NCI-H2227 (cell line): ENCODE measurements at regions not wholly inside any gene's neighbourhood (a gene's known extent, or its start where the extent isn't known, plus 50 kb on each side); places are given as distances from the start of the nearest gene placed in this dataset.

Source experiments
- DNase-seq: peaks from one replicate; lab custom pipeline; 2025; ENCODE audit not compliant: unreplicated experiment; lab: John Stamatoyannopoulos, UW

DNA sequence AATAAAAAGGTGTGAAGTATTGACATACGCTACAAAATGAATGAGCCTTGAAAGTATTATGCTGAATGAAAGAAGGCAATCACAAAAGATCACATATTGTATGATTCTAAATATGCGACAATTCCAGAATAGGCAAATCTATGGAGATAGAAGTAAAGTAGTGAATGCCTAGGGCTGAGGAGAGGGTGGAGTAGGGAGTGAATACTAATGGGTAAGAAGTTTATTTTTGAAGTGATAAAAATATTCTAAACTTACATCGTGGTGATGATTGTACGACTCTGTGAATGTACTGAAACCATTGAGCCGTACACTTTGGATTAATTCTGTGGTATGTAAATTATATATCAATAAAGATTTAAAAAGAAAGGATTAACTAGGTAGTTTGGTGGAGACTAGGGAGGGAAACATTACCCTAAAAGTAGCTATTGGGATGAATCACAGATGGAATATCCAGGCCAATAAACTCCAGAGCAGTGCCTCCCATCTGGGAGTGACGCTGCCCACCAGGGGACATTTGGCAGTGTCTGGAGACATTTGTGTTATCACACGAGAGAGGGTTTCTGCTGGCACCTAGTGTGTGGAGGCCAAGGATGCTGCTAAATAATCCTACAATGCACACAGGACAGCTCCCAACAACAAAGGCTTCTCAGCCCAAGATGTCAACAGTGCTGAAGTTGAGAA is 214.2 kb upstream of the PCSK2 start:
- DNase-seq, result no peak

DNA sequence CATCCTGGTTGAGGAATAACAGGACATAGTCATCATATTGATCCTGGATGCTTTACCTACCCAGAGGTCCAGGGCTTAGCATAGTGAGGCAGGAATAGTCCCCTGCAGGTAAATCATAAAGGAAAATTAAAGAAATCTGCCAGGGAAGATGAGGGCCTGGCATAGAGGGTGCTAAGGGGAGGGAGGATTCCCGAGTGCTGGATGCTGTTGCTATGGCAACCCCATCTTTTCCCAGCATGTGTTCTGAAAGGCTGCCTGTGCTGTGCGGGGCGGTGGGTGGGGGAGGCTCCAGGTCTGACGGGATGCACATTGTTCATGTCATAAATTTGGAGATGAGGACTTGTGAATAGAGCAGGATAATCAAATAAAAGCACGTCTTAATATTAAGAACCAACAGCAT is 212.6 kb upstream of the PCSK2 start:
- peak; percentile 81 for DNase-seq

DNA sequence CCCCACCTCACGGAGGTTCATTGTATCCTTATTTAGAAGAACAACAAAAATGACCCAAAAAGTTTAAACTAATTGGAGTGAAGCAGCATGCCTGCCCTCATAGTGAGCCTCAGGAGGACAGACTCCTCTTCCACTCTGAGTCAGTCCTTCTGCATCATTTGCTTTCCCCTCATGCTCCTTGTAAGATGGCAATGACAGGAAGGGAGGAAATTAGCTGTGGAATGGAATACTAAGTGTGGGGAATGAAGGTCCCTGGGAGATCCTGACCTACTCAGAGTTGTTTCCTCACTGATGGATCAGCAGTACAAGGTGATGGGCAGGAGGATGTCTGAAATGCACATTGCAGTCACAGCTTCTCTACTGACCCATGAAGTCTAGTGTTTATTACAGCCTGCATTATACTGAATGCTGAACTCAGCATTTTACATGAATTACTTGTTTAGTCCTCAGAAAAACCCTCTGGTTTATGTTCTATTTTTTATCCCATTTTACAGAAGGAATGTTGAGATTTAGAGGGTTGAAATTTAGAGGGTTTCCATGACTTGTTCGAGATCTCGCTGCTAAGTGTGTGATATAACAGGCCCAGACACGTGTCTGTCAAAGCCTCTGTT is 212.0 kb upstream of the PCSK2 start:
- DNase-seq, result no peak

DNA sequence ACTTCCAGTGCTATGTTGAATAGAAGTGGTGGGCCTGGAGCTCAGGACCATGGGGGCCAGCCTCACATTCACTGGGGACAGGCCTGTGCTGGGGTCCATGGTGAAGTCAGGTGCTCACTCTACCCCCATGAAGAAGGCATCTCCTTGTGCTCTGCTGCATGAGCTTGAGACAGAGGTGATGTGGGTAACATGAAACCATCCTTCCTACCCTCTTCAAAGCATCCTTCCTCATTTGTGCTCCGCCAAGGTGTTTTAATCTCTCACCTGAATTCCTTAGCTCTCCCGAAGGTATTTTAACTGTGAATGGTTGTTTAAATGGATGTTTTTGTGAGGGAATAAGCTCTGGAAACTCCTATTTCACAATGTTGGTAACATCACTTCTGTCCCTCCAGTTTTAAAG is 209.6 kb upstream of the PCSK2 start:
- DNase-seq, result no peak

DNA sequence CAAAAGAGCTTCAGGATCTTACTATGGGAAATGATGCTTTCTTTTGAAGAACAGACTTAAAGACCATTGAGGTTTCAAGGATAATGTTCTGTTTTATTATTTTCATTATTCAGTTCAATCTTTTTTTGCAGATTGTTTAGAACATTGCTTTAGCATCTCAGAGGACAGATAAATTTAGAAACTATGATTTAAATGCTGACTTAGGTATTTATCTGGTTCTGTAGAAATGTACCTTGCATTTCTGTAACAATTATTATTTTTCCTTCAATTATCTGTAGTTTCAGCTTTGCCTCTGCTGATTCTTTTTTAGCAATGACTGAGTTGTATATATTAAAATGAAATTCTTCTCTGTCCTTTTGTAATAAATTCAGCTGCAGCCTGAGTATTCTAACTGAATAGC is 205.4 kb upstream of the PCSK2 start:
- DNase-seq, result no peak

DNA sequence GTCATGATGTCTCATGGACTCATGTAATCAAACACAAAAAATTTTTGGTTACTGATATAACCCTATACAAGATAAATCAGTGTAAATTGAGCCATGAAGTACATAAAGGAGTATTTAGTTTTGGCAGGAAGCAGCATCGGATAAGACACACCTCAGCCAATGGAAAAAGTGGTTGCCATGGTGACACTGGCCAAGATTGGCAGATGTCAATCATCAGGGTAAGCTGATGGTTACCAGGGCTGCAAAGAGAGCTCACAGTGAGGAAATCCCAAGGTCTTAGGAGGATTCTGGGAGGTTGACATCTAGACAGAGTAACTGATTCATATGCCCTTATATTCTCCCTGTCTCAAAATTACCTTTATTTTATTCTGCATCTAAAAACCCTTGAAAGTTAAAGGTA is 203.8 kb upstream of the PCSK2 start:
- no peak for DNase-seq

DNA sequence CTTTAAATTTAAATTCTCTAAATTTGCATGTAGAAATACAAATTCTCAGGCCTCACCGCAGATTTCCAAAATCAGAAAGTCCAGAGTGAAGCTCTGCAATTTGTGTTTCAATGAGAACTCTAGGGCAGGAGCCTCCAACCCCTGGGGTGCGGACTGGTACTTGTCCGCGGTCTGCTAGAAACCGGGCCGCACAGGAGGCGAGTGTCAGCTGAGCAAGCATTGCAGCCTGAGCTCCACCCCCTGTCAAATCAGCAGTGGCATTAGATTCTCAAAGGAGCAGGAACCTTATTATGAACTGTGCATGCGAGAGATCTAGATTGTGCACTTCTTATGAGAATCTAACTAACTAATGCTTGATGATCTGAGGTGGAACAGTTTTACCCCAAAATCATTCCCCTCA is 203.0 kb upstream of the PCSK2 start:
- DNase-seq, result peak; percentile 60

DNA sequence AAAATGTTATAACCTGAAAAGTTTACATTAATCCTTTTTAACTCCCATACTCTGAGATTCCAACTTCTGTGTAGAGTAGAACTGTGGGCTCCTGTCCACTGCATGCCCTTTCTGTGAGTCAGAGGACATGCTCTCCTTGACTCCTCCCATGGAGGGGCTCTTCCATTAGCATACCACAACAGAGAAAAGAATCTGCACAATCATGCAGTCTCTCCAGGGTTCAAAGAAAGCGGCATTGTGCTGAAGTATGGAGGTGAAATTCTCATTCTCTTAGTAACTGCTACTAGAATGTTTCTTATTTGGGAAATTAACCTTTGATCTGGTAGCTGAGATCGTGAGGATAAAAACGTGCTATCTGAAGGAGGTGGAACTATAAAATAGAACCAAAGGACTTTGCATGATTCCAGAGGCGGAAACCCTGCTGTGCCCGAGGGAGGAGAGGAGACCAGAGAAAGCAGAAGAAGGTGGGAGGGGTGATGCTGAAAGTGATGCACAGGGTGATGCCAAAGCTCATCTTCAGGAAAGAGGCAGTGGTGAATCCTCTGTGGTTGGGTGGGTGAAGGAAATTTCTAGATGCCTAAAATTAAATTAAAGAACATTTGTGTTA is 202.2 kb upstream of the PCSK2 start:
- DNase-seq, result no peak

DNA sequence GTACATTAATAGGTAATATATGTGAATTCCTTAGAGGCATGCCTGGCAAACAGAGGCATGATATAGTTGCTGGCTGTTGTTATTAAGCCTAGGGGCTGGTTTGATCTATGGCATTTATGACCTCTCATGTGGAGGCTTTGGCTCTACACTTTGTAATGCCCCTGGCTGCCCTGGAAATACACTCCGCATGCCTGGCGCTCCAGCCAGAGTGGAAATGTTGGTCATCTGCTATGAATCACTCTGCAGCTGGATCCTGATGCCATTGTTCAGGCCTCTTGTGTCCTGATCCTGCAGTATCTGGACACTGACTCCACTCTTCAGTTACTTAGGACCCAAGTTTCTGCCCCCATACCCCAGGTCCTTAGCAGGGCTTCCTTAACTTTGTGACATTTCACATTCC is 200.5 kb upstream of the PCSK2 start:
- DNase-seq, result no peak

DNA sequence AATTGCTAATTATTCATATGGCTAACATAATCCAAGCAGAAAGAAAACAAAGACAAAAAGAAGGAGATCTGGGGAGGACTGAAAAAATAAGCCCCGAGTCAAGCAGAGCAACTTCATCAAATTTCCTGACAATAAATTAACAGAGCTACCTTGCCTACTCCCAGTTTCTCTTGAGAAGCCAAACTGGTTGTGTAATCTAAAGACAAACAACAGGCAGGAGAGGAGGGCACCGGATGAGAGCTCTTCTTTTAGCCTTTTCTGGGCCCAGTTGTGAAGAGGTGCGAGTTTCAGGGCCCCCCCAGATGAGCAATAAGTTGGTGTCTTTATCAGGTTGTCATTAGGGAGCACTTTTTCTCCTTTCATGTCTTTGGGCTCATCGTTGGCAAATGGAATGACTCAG is 197.1 kb upstream of the PCSK2 start:
- DNase-seq, result no peak

DNA sequence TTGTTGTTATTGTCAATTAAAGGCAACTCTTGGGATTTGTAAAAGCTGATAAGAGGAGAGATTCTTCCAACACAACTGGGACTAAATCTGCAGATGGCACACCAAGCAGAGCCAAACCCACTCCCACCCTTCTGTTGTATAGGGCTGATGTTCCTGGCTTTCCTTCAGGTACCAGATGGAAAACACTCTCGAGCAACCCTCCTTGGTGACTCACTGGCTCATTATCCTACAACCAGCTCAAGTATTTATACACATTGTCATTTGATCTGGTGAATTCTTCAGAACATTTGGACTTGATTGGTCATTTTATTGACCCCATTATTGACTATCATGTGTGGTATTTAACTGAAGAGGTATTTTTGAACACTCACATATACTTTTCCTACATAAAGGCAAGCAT is 190.3 kb upstream of the PCSK2 start:
- peak; percentile 27 for DNase-seq

DNA sequence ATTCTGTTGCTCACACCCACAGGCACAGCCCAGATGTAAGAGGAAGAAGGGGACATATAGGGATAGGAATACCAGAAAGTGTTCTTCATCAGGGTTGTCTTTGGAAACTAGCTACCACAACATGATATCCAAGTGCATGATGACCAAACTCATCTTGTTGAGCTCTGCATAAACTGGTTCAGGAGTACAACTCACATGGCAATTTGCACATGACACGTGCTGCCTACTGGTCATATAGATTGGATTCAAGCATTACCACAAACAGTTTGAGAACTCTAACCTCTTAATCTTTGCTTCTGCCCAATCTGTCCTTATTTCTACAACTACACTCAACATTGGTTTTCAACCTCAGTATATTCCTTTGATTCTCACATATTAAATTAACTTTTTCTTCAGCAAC is 184.7 kb upstream of the PCSK2 start:
- no peak for DNase-seq

DNA sequence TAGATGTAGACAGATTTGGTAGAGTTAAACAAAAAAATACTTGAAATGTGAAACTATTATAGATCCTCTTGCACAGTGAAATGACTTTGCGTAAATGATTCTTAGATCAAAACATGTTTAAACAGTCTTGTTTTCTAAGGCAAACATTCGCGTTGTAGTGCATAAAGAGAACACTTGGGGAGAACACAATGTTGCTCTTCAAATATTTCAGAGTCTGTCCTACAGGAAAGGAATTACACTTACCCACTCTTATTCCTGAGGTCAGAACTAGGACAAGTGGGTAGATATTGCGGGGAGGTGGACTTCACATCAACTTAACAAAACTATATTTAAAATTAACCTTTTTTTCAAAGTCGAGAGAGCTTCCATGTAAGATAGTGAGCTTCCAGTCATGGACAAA is 183.5 kb upstream of the PCSK2 start:
- DNase-seq, result no peak

DNA sequence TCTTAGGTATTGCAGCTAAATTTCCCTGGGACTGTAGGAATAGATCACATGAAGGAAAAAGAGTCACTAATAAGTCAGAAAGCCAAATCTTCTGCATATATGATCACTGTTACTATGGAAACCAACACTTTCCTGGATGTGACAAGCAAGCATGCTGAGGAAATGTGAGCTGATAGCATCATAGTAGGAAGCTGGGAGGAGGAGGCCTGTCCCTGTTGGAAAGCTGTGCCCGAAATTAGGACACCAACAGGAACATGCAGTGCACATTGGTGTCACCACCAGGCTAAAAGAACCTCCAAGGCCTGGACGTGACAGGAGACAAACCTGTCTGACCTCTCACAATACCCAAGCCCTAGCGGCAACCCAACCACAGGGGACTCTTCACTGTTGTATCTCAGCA is 181.9 kb upstream of the PCSK2 start:
- DNase-seq, result no peak

DNA sequence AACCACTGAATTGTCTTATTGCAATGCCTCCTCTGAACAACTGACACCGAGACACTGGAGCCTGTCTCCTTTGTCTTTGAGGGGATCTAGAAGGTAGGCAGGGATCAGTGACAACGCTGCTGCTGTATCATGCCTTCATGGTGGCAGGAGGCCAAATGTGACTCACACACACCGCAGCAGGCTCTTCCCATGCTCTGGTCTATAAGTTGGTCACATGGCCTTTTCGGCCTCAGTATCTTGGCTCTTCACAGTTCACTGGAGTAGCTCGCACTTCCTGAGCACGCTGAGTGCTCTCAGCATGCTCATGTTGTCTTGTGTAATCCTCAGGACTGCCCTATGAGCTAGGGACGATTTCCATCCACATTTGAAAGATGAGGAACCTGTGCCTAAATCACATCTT is 167.4 kb upstream of the PCSK2 start:
- no peak for DNase-seq

DNA sequence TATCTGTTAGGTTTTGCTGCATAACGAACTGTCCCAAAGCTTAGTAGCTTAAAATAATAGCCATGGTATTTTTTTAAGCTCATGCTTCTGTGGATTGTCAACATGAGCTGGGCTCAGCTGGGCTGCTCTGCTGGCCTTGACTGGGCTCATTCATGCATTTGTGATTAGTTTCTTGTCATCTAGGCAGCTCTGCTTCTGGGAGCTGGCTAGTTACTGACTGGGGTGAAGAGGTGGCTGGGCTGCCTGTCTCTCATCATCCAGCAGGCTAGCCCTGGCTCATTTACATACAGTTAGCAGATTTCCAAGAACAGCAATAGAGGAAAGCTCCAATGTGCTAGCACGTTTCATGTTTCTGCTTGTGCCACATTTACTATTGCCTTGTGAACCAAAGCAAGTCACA is 165.1 kb upstream of the PCSK2 start:
- no peak for DNase-seq

DNA sequence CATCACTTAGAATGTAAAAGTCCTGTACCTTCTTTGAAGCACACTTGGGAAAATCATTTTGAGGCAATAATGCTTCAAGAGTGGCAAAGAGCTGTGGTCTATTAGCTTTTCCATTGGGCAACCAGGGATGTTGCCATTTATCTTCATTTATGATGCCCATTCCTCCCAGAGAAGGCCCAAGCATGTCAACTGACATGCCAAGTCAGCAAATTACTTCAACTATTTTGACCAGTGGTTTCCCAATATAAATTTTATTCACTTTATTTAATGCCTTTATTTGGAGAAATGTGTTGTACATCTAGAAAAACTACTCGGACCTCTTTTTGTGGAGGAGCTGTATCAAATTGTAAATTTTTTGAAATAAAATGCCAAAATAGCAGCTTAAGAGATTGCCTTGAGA is 164.1 kb upstream of the PCSK2 start:
- DNase-seq, result no peak

DNA sequence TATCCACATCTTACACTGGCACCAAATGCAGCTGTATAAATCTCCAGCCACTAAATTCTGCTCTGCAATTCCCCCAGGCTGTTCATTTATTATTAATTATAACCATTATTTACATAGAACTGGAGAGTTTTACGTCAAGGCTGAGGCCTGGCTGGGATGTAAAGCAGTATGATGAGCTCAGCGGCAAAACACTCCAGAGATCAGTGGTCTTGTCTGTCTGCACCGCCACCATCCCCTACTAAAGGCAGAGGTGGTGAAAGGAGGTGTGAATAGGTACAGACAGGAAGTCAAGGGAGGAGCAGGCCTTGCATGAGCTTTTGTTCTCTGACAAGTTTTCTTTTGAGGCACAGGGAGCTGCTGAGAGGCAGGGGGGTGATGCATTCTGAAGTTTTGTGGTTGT is 159.9 kb upstream of the PCSK2 start:
- no peak for DNase-seq

DNA sequence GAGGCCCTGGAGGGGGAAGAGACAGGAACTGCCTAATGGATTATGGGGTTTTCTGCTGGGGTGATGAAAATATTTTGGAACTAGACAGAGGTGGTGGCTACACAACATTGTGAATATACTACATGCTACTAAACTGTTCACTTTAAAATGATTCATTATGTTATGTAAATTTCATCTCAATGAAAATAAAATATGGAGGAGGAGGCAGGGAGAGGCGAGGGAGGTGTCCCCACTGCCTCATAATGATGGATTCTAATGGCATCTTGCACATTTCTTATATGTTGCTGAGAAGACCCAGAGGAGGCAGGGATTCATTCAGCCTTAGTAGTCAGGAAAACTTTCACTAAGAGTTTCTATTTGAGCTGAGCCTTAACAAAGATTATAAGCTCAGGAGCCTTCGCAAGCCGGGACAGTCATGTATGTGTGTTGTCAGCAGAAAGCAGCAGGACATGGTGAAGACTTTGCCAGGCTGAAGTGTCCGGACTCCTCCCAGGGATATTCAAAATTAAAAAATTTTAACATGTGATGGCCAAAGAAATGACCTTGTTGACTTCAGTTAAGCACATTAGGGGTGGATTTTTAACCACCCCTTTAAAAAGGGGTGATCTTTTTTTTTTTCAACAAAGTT is 158.6 kb upstream of the PCSK2 start:
- no peak for DNase-seq

DNA sequence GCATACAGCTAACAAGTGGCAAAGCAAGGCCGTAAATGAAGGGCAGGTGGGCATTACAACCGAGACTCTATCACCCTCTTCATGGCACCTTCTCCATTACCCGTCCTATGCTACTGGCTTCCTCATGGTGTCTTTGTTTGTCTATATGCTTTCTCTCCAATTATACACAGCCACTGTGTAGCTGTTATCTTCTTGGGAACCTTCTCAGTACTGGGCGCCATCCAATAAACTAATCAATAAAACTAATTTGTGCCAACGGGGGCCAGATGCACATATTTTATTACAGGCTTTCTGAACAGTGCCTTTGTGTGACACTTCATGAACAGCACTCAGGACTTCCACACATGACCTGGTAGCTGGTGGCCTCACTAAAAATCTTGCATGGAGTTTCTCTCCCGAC is 149.8 kb upstream of the PCSK2 start:
- DNase-seq, result no peak

DNA sequence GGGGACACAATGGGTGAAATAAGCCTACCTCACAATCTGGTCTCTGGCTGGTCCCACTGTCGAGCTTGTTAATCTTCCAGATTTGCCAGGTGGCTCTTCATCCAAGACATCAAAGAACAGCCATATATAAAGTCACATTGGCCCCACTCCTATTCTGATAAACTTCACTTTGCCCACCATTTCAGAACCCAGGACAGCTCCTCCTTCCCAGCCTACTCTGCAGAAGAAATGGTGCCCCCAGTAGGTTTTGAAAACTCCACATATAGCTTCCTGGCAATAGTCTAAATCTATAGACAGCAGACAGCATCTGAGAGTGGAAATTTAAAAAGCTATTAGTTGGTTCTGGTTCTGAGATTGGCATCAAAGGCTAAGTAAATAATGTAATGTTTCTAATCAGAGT is 143.1 kb upstream of the PCSK2 start:
- DNase-seq, result no peak

DNA sequence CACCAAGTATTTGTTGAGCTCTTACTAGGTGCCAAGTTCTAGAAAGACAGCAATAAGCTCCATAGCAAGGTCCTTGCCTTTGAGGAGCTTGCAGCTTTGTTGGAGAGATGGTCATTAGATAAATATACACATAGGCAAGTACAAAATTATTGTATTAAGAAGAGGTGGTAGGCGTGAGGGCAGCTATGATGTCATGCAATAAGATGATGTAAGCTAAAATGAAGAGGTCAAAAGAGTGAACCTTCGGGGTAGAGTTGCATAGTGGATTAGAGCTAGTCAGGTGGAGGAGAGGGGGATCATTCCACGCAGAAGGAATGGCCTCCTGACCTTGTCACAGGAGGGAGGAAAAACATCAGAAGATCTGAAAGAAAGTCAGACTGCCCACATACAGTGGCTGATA is 141.9 kb upstream of the PCSK2 start:
- DNase-seq, result no peak
